ENCODE measurements at regions not wholly inside any gene's neighbourhood (a gene's known extent, or its start where the extent isn't known, plus 50 kb on each side); places are given as distances from the start of the nearest gene placed in this dataset.

DNA sequence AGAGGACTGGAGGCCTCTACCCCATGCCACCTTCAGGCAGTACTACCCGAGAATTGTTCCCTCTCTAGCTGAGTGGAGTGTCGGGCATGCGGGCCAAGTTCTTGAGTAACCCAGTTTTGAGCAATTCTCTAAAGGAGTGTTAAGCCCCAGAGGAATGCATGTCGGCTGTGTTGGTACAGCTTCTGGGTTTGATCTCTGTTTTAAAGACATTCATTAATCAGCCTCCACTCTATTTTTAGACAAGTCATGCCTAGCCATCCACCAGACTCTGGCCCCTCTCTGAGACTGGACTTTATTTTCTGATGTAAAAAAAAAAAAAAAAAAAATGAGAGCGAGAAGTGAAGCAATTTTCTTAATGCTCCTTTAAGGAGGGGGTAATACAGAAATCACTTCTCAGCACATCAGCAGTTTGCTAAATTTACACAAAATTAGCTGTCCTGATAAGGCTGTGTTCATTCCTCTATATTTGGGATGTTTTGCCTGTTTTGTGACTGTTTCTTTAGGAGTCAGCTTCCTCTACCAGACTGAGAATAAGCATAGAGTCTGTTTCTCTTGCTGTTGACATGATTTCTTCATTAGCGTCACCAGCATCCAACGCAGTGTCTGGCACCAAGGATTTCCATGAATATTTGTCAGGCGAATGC is 88.7 kb downstream of the AXIN2 start:
- no peak for TF ChIP-seq YY1 (IDR thresholded peaks at IDR 0.05; ENCODE audit: insufficient read depth, insufficient read length)
- no peak for TF ChIP-seq ZNF274 (IDR thresholded peaks at IDR 0.05; ENCODE audit: low read depth, low read length)
